SK-N-SH (cell line): ENCODE measurements at regions not wholly inside any gene's neighbourhood (a gene's known extent, or its start where the extent isn't known, plus 50 kb on each side); places are given as distances from the start of the nearest gene placed in this dataset.

Experiments
- CTCF ChIA-PET: fragments of 300-600, 350-600 bp; formaldehyde crosslinking; extraction: SDS; loops from one replicate; lab custom pipeline; 2021; lab: Yijun Ruan, JAX
- POLR2A ChIA-PET: fragments of 350-600 bp; sonication (Branson Sonifier 250); formaldehyde crosslinking; extraction: SDS; loops from one replicate; lab custom pipeline; 2020; ENCODE audit warnings: antibody characterized with exemption, inconsistent platforms; lab: Yijun Ruan, JAX
- DNase-seq: peaks from one replicate; pipeline ENCODE4 v3.0.0; 2012
- H2AFZ ChIP-seq: fragments of 200-600 bp; sonication (generic); 2 replicates; pipeline ENCODE4 v1.8.1; 2016; ENCODE audit warnings: antibody characterized with exemption, mild to moderate bottlenecking, low read depth
- H3F3A ChIP-seq: fragments of 200-600 bp; sonication (generic); replicated peaks from 2 replicates; pipeline ENCODE3; 2016; ENCODE audit warnings: antibody characterized with exemption, mild to moderate bottlenecking; ENCODE audit not compliant: insufficient read depth
- H3K27ac ChIP-seq, 2 experiments: fragments of 200-500 bp in 1 of 2; fragments of 200-600 bp in 1 of 2; sonication (Bioruptor generic) in 1 of 2; sonication (generic), shearing (Covaris generic) in 1 of 2; 2 replicates each; pipeline versions ENCODE4 v1.5.1 to v1.6.1; 2014 to 2016; ENCODE audit warnings: low read depth in 2 of 2, inconsistent platforms in 1 of 2, low read length in 1 of 2, mild to moderate bottlenecking in 1 of 2, mixed read lengths in 1 of 2
- H3K27me3 ChIP-seq: fragments of 200-600 bp; sonication (generic), shearing (Covaris generic); 2 replicates; pipeline ENCODE4 v1.6.1; 2016; ENCODE audit warnings: mixed run types; ENCODE audit not compliant: insufficient read depth
- H3K36me3 ChIP-seq, 2 experiments: fragments of 200-500 bp in 1 of 2; fragments of 200-600 bp in 1 of 2; sonication (Bioruptor generic) in 1 of 2; sonication (generic) in 1 of 2; replicated peaks in 1 of 2; 2 replicates each; pipeline versions ENCODE3 to v1.5.1; 2014 to 2016; ENCODE audit warnings: low read length in 1 of 2, mild to moderate bottlenecking in 1 of 2; ENCODE audit not compliant: insufficient read depth in 2 of 2, control insufficient read depth in 1 of 2
- H3K4me1 ChIP-seq, 2 experiments: fragments of 200-500 bp in 1 of 2; fragments of 200-600 bp in 1 of 2; sonication (Bioruptor generic) in 1 of 2; sonication (generic), shearing (Covaris generic) in 1 of 2; 2 replicates each; pipeline versions ENCODE4 v1.5.1 to v1.6.1; 2014 to 2016; ENCODE audit warnings: low read depth in 1 of 2, low read length in 1 of 2, mixed run types in 1 of 2; ENCODE audit not compliant: insufficient read depth in 2 of 2, control insufficient read depth in 1 of 2
- H3K4me2 ChIP-seq: fragments of 200-600 bp; sonication (generic), shearing (Covaris generic); 2 replicates; pipeline ENCODE4 v1.6.1; 2017; ENCODE audit warnings: mixed run types
- H3K4me3 ChIP-seq, 2 experiments: fragments of 200-500 bp in 1 of 2; fragments of 200-600 bp in 1 of 2; sonication (Bioruptor generic) in 1 of 2; sonication (generic), shearing (Covaris generic) in 1 of 2; 2 replicates each; pipeline versions ENCODE4 v1.5.1 to v1.8.1; 2014 to 2016; ENCODE audit warnings: low read depth in 2 of 2, inconsistent platforms in 1 of 2, low read length in 1 of 2, mild to moderate bottlenecking in 1 of 2, mixed read lengths in 1 of 2, moderate library complexity in 1 of 2
- H3K79me2 ChIP-seq: fragments of 200-600 bp; sonication (generic); 2 replicates; pipeline ENCODE4 v1.8.1; 2017; ENCODE audit warnings: mild to moderate bottlenecking; ENCODE audit not compliant: insufficient read depth
- H3K9ac ChIP-seq: fragments of 200-600 bp; sonication (generic); 2 replicates; pipeline ENCODE4 v1.6.1; 2017; ENCODE audit warnings: mixed run types
- H3K9me2 ChIP-seq: fragments of 200-600 bp; sonication (generic); 2 replicates; pipeline ENCODE4 v1.6.1; 2017; ENCODE audit warnings: mixed run types
- H3K9me3 ChIP-seq: fragments of 200-600 bp; sonication (generic); 2 replicates; pipeline ENCODE4 v1.6.1; 2017; ENCODE audit warnings: mixed run types, mild to moderate bottlenecking, moderate library complexity
- H4K20me1 ChIP-seq: fragments of 200-600 bp; sonication (generic); 2 replicates; pipeline ENCODE4 v1.6.1; 2017; ENCODE audit warnings: mild to moderate bottlenecking, mixed run types; ENCODE audit not compliant: insufficient read depth
- CHD2 ChIP-seq: fragments of 150-350 bp; IDR thresholded peaks from 2 replicates; pipeline ENCODE4 v1.6.1; 2018; ENCODE audit warnings: low read length; ENCODE audit not compliant: partially characterized antibody
- CTCF ChIP-seq: fragments of 200-600 bp; sonication (generic); IDR thresholded peaks from 2 replicates; pipeline ENCODE4 v1.6.1; 2017; ENCODE audit warnings: antibody characterized with exemption, mild to moderate bottlenecking, moderate library complexity
- ELF1 ChIP-seq: IDR thresholded peaks from 2 replicates; pipeline ENCODE4 v1.4.0; 2012
- EP300 ChIP-seq, 2 experiments: IDR thresholded peaks; 2 replicates each; pipeline versions ENCODE4 v1.4.0 to v1.6.1; 2012; ENCODE audit warnings: borderline replicate concordance in 1 of 2, low read depth in 1 of 2, low read length in 1 of 2
- EZH2phosphoT487 ChIP-seq: fragments of 200-600 bp; sonication (generic); IDR thresholded peaks from 2 replicates; pipeline ENCODE4 v1.6.1; 2017; ENCODE audit warnings: low read depth, mixed run types, mild to moderate bottlenecking, antibody characterized with exemption, moderate library complexity, borderline replicate concordance
- FOSL2 ChIP-seq: IDR thresholded peaks from 2 replicates; pipeline ENCODE4 v1.4.0; 2012; ENCODE audit warnings: low read depth, mild to moderate bottlenecking, moderate library complexity, borderline replicate concordance
- FOXJ3 ChIP-seq: sonication (generic); formaldehyde crosslinking; IDR thresholded peaks from 2 replicates; pipeline ENCODE4 v1.5.1; 2020; ENCODE audit warnings: mild to moderate bottlenecking, missing genetic modification reagents
- FOXM1 ChIP-seq: IDR thresholded peaks from 2 replicates; pipeline ENCODE4 v1.4.0; 2012; ENCODE audit warnings: low read depth, mild to moderate bottlenecking
- GATA2 ChIP-seq: sonication (generic); formaldehyde crosslinking; IDR thresholded peaks from 2 replicates; pipeline ENCODE4 v1.5.0; 2020; ENCODE audit warnings: mild to moderate bottlenecking, missing genetic modification reagents
- IRF3 ChIP-seq: fragments of 150-350 bp; IDR thresholded peaks from 2 replicates; pipeline ENCODE4 v1.6.1; 2016; ENCODE audit warnings: mild to moderate bottlenecking, low read depth, low read length
- MAX ChIP-seq: IDR thresholded peaks from 2 replicates; pipeline ENCODE4 v1.4.0; 2012; ENCODE audit warnings: low read depth
- MEF2A ChIP-seq: IDR thresholded peaks from 2 replicates; pipeline ENCODE4 v1.4.0; 2012; ENCODE audit warnings: low read depth, borderline replicate concordance
- NFIC ChIP-seq: IDR thresholded peaks from 2 replicates; pipeline ENCODE4 v1.4.0; 2012; ENCODE audit warnings: borderline replicate concordance
- NRF1 ChIP-seq: IDR thresholded peaks from 2 replicates; pipeline ENCODE4 v1.6.1; 2012; ENCODE audit warnings: low read depth, mild to moderate bottlenecking, low read length
- POLR2AphosphoS5 ChIP-seq: IDR thresholded peaks from 2 replicates; pipeline ENCODE4 v1.6.1; 2012; ENCODE audit warnings: low read depth, low read length
- RAD21 ChIP-seq: IDR thresholded peaks from 2 replicates; pipeline ENCODE4 v1.6.1; 2012; ENCODE audit warnings: mild to moderate bottlenecking, low read length
- RCOR1 ChIP-seq: fragments of 150-350 bp; IDR thresholded peaks from 2 replicates; pipeline ENCODE4 v1.6.1; 2017; ENCODE audit warnings: antibody characterized with exemption, low read length
- REST ChIP-seq: IDR thresholded peaks from 2 replicates; pipeline ENCODE4 v1.6.1; 2012; ENCODE audit warnings: mild to moderate bottlenecking, low read depth, low read length, moderate library complexity
- RFX5 ChIP-seq: IDR thresholded peaks from 2 replicates; pipeline ENCODE4 v1.6.1; 2012; ENCODE audit warnings: mild to moderate bottlenecking, improper control_type of control experiment, low read length
- RXRA ChIP-seq: IDR thresholded peaks from 2 replicates; pipeline ENCODE4 v1.4.0; 2012; ENCODE audit warnings: low read depth, mild to moderate bottlenecking, borderline replicate concordance
- SIN3A ChIP-seq: IDR thresholded peaks from 2 replicates; pipeline ENCODE4 v1.6.1; 2012; ENCODE audit warnings: low read depth, mild to moderate bottlenecking, low read length, moderate library complexity, borderline replicate concordance
- SMC3 ChIP-seq: IDR thresholded peaks from 2 replicates; pipeline ENCODE4 v1.6.1; 2012; ENCODE audit warnings: low read depth, low read length, improper control_type of control experiment
- TCF12 ChIP-seq: IDR thresholded peaks from 2 replicates; pipeline ENCODE4 v1.4.0; 2012
- TEAD4 ChIP-seq: IDR thresholded peaks from 2 replicates; pipeline ENCODE4 v1.4.0; 2012; ENCODE audit warnings: mild to moderate bottlenecking, borderline replicate concordance; ENCODE audit not compliant: insufficient read depth
- USF1 ChIP-seq: IDR thresholded peaks from 2 replicates; pipeline ENCODE4 v1.4.0; 2012; ENCODE audit warnings: low read depth, borderline replicate concordance
- USF2 ChIP-seq: fragments of 150-350 bp; IDR thresholded peaks from 2 replicates; pipeline ENCODE4 v1.6.1; 2017; ENCODE audit warnings: antibody characterized with exemption, low read length, low read depth, borderline replicate concordance
- YY1 ChIP-seq: IDR thresholded peaks from 2 replicates; pipeline ENCODE4 v1.4.0; 2012; ENCODE audit warnings: low read depth, mild to moderate bottlenecking
- WGBS: methylation state at CpG from one replicate; pipeline ENCODE4 v1.1.6; 2017; ENCODE audit warnings: low lambda C conversion rate; 5-methylcytosine and 5-hydroxymethylcytosine counted together

GRCh38 chr2:7845332-7845731, 836.5 kb upstream of the ID2 start:
- no peaks in the 10 kb centered on the region for H3F3A ChIP-seq
- ChIA-PET CTCF (no interaction called here), POLR2A (no interaction called here)
- no peak overlapping the region for H3K9ac ChIP-seq
- H3K4me1 ChIP-seq = peaks cover 0 to 15% of the 10 kb centered on the region in 2 experiments; a peak in 3 of 4 replicates
- H3K36me3 ChIP-seq = no peaks in the 10 kb centered on the region
- no peaks in the 10 kb centered on the region for H3K9me2 ChIP-seq
- no peaks in the 10 kb centered on the region for H3K79me2 ChIP-seq
- H4K20me1 ChIP-seq = no peaks in the 10 kb centered on the region
- 13% methylated on average over 2 of the region's 2 CpGs for WGBS
- H3K27me3 ChIP-seq = no peaks in the 10 kb centered on the region
- peak overlapping the region in 1 of 2 experiments; percentile 39; a peak in 1 of 4 replicates for H3K27ac ChIP-seq
- H2AFZ ChIP-seq = no peak overlapping the region
- no peak overlapping the region for H3K4me2 ChIP-seq
- no peak overlapping the region for H3K4me3 ChIP-seq
- no peak for DNase-seq
- no peaks in the 10 kb centered on the region for H3K9me3 ChIP-seq
- TF ChIP-seq EZH2phosphoT487 (no peak), TCF12 (peak; percentile 84), MAX (no peak), RAD21 (no peak), RCOR1 (no peak), RXRA (no peak), FOXM1 (no peak), YY1 (no peak), TEAD4 (peak; percentile 55; the same call in 1 of the 2 replicates), EP300 (IDR thresholded peaks at IDR 0.05; ENCODE audit: borderline replicate concordance in 1 of 2, low read depth in 1 of 2, low read length in 1 of 2) (peak in 1 of 2 experiments; percentile 58; a peak in 1 of 4 replicates), ELF1 (0 out of 2 replicates have a peak, but pooled peaks have one; percentile 25), NFIC (peak; percentile 66; the same call in 1 of the 2 replicates), USF2 (no peak), FOXJ3 (no peak), CHD2 (no peak), RFX5 (no peak), POLR2AphosphoS5 (peak; percentile 27; the same call in 1 of the 2 replicates), CTCF (no peak), USF1 (no peak), SMC3 (no peak), GATA2 (CRISPR knock-in tag) (no peak), IRF3 (no peak), SIN3A (no peak), MEF2A (no peak), NRF1 (no peak), REST (peak; percentile 90), FOSL2 (peak; percentile 64; the same call in 1 of the 2 replicates)
